ENCODE measurements at regions not wholly inside any gene's neighbourhood (a gene's known extent, or its start where the extent isn't known, plus 50 kb on each side); places are given as distances from the start of the nearest gene placed in this dataset.

GRCh38 chr10:44685747-44686146 is 225.4 kb upstream of the TMEM72 start:
- no peak overlapping the region for H3K4me3 ChIP-seq (replicated peaks in 1 of 4; ENCODE audit: control extremely low read depth in 1 of 4, insufficient read depth in 1 of 4, low read depth in 3 of 4, low read length in 4 of 4)
- no peak overlapping the region for H3K9ac ChIP-seq (ENCODE audit: insufficient read depth, low read length)
- no peak overlapping the region for H3K27ac ChIP-seq (ENCODE audit: insufficient read depth, low read length)
- H2AFZ ChIP-seq (ENCODE audit: low read length): no peak overlapping the region
- no peaks in the 10 kb centered on the region for H3K27me3 ChIP-seq (ENCODE audit: control insufficient read depth, insufficient read depth, low read length)
- H3K9me3 ChIP-seq (ENCODE audit: control insufficient read depth, insufficient read depth, low read depth, low read length): no peaks in the 10 kb centered on the region
- H3K4me1 ChIP-seq (ENCODE audit: control insufficient read depth, extremely low read depth, insufficient read depth, low read length): no peaks in the 10 kb centered on the region
- DNase-seq (ENCODE audit: low read depth in 2 of 2): no peak
- no peaks in the 10 kb centered on the region for H3K79me2 ChIP-seq (ENCODE audit: control insufficient read depth, insufficient read depth, low read length)
- no peaks in the 10 kb centered on the region for H4K20me1 ChIP-seq (ENCODE audit: control insufficient read depth, extremely low read depth, insufficient read depth, low read length)
- TF ChIP-seq CTCF (conservative IDR thresholded peaks at IDR 0.05 in 1 of 2, IDR thresholded peaks at IDR 0.05 in 1 of 2; ENCODE audit: low read depth in 1 of 2, low read length in 2 of 2) (no peak), EZH2 (IDR thresholded peaks at IDR 0.05; ENCODE audit: low read length, missing control alignments) (no peak)
- no peaks in the 10 kb centered on the region for H3K36me3 ChIP-seq (ENCODE audit: control insufficient read depth, insufficient read depth, low read length)
- no peak overlapping the region for H3K4me2 ChIP-seq (ENCODE audit: extremely low read depth, insufficient read depth, low read length)

DNA sequence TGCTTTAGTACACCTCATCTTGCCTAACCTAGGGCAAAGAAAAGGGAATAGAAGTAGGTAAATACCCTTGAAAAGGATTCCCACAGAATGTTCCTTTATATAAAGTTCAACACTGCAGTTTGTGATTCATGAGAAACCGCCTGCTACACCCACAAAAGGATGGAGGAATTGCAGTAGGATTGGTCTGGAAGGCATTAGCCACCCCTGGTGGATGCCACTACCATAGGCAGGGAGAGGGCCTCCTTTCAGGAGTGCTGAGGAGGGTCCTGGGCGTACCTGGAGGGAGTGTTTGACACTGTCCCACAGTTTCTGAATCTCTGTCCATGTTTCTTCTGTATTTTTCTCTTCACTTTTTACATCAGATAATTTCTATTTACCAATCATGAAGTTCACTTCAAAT is 221.8 kb upstream of the TMEM72 start:
- DNase-seq (ENCODE audit: low read depth in 2 of 2): no peak

DNA sequence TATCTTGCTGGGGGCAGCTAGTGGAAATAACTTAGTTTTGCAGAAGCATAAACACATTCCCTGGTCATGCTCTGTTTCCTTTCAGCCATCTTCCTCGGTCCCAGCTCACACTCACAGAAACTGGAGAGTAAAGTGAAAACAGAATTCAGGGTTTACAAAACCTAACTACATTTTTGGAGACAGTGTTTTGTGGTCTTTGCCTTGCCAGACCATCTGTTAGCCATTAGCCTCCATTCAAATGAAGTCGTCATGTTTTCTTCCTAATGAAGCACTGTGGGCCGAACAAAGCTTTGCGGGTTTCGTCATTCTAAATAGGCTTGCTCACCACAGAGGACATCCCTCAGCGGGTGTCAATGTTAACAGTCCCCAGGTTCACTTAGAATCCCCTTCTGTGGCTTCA is 214.6 kb upstream of the TMEM72 start:
- DNase-seq (ENCODE audit: low read depth in 2 of 2): peak; percentile 45 to 87
- Histone ChIP-seq H2AFZ (ENCODE audit: low read length) (peak overlapping the region; percentile 61), H3K79me2 (ENCODE audit: control insufficient read depth, insufficient read depth, low read length) (no peaks in the 10 kb centered on the region), H3K27me3 (ENCODE audit: control insufficient read depth, insufficient read depth, low read length) (no peaks in the 10 kb centered on the region), H3K4me1 (ENCODE audit: control insufficient read depth, extremely low read depth, insufficient read depth, low read length) (no peaks in the 10 kb centered on the region), H3K4me2 (ENCODE audit: extremely low read depth, insufficient read depth, low read length) (peak overlapping the region; percentile 62), H3K27ac (ENCODE audit: insufficient read depth, low read length) (peak overlapping the region; percentile 38), H4K20me1 (ENCODE audit: control insufficient read depth, extremely low read depth, insufficient read depth, low read length) (no peaks in the 10 kb centered on the region), H3K9ac (ENCODE audit: insufficient read depth, low read length) (no peak overlapping the region), H3K36me3 (ENCODE audit: control insufficient read depth, insufficient read depth, low read length) (no peaks in the 10 kb centered on the region), H3K9me3 (ENCODE audit: control insufficient read depth, insufficient read depth, low read depth, low read length) (no peaks in the 10 kb centered on the region), H3K4me3 (replicated peaks in 1 of 4; ENCODE audit: control extremely low read depth in 1 of 4, insufficient read depth in 1 of 4, low read depth in 3 of 4, low read length in 4 of 4) (no peak overlapping the region)
- TF ChIP-seq EZH2 (IDR thresholded peaks at IDR 0.05; ENCODE audit: low read length, missing control alignments) (no peak), CTCF (conservative IDR thresholded peaks at IDR 0.05 in 1 of 2, IDR thresholded peaks at IDR 0.05 in 1 of 2; ENCODE audit: low read depth in 1 of 2, low read length in 2 of 2) (no peak)

More for the DNA sequence above, 221.8 kb upstream of the TMEM72 start:
- H3K27me3 ChIP-seq (ENCODE audit: control insufficient read depth, insufficient read depth, low read length): no peaks in the 10 kb centered on the region
- H4K20me1 ChIP-seq (ENCODE audit: control insufficient read depth, extremely low read depth, insufficient read depth, low read length): no peaks in the 10 kb centered on the region
- H3K4me2 ChIP-seq (ENCODE audit: extremely low read depth, insufficient read depth, low read length): no peak overlapping the region
- H3K9ac ChIP-seq (ENCODE audit: insufficient read depth, low read length): no peak overlapping the region
- TF ChIP-seq EZH2 (IDR thresholded peaks at IDR 0.05; ENCODE audit: low read length, missing control alignments) (no peak), CTCF (conservative IDR thresholded peaks at IDR 0.05 in 1 of 2, IDR thresholded peaks at IDR 0.05 in 1 of 2; ENCODE audit: low read depth in 1 of 2, low read length in 2 of 2) (peak in 1 of 2 donors; percentile 26)
- no peak overlapping the region for H3K27ac ChIP-seq (ENCODE audit: insufficient read depth, low read length)
- H3K36me3 ChIP-seq (ENCODE audit: control insufficient read depth, insufficient read depth, low read length): no peaks in the 10 kb centered on the region
- H2AFZ ChIP-seq (ENCODE audit: low read length): no peak overlapping the region
- no peaks in the 10 kb centered on the region for H3K79me2 ChIP-seq (ENCODE audit: control insufficient read depth, insufficient read depth, low read length)
- H3K9me3 ChIP-seq (ENCODE audit: control insufficient read depth, insufficient read depth, low read depth, low read length): no peaks in the 10 kb centered on the region
- H3K4me1 ChIP-seq (ENCODE audit: control insufficient read depth, extremely low read depth, insufficient read depth, low read length): no peaks in the 10 kb centered on the region
- no peak overlapping the region for H3K4me3 ChIP-seq (replicated peaks in 1 of 4; ENCODE audit: control extremely low read depth in 1 of 4, insufficient read depth in 1 of 4, low read depth in 3 of 4, low read length in 4 of 4)
